Kidney (tissue), 13 donors: ENCODE measurements at regions not wholly inside any gene's neighbourhood (a gene's known extent, or its start where the extent isn't known, plus 50 kb on each side); places are given as distances from the start of the nearest gene placed in this dataset.

Experiments
- DNase-seq, 5 donors: peaks; one replicate each; pipeline ENCODE4 v3.0.0-alpha.2; 2013 to 2020
- FAIRE-seq: peaks from 2 replicates; lab custom pipeline; 2012; peaks lifted over from hg19 to GRCh38; lab: Jason Lieb, UNC
- H3K27ac ChIP-seq, 2 donors: one replicate each; pipeline ENCODE4 v1.7.0; 2013; ENCODE audit warnings: low read depth in 2 of 2, low read length in 2 of 2, inconsistent platforms in 1 of 2
- H3K27me3 ChIP-seq: one replicate; pipeline ENCODE4 v1.7.1; 2013; ENCODE audit warnings: low read length, inconsistent platforms; ENCODE audit not compliant: control insufficient read depth, insufficient read depth
- H3K36me3 ChIP-seq, 3 donors: one replicate each; pipeline versions ENCODE4 v1.7.0 to v1.7.1; 2013; ENCODE audit warnings: low read length in 3 of 3, control low read depth in 1 of 3, inconsistent platforms in 1 of 3; ENCODE audit not compliant: insufficient read depth in 3 of 3, control insufficient read depth in 2 of 3
- H3K4me1 ChIP-seq, 3 donors: one replicate each; pipeline versions ENCODE4 v1.7.0 to v1.7.1; 2013; ENCODE audit warnings: low read length in 3 of 3, inconsistent platforms in 1 of 3, low read depth in 1 of 3; ENCODE audit not compliant: control insufficient read depth in 2 of 3, insufficient read depth in 2 of 3
- H3K4me3 ChIP-seq, 3 donors: one replicate each; pipeline versions ENCODE4 v1.7.0 to v1.8.1; 2013; ENCODE audit warnings: low read length in 3 of 3, control low read depth in 1 of 3, inconsistent platforms in 1 of 3
- H3K9ac ChIP-seq, 3 donors: one replicate each; pipeline versions ENCODE4 v1.7.0 to v1.7.1; 2013; ENCODE audit warnings: low read length in 3 of 3, control low read depth in 1 of 3, inconsistent platforms in 1 of 3
- H3K9me3 ChIP-seq, 3 donors: one replicate each; pipeline versions ENCODE4 v1.7.0 to v1.7.1; 2013; ENCODE audit warnings: low read length in 3 of 3, control low read depth in 1 of 3, inconsistent platforms in 1 of 3; ENCODE audit not compliant: control insufficient read depth in 2 of 3, insufficient read depth in 1 of 3
- intact Hi-C: fragments of 100-400 bp; cut with DNase I; formaldehyde crosslinking; loops from one replicate; pipeline ENCODE4 v1.11.1; 2022
- TF ChIP-seq, protein P1 (sequence below): IDR thresholded peaks from 3 replicates; pipeline ENCODE4 v1.5.1; 2012; ENCODE audit warnings: mild to moderate bottlenecking, moderate library complexity, borderline replicate concordance; ENCODE audit not compliant: insufficient read depth; ENCODE audit errors: extremely low read depth
- donor health status: control.
- donor health status: control.
- donor health status: control.
- donor health status: control.
- donor health status: control.
- donor health status: DM: yes; HTN: yes; CAD: no.
- donor health status: Normal renal cell carcinoma (clear cell type).

DNA sequence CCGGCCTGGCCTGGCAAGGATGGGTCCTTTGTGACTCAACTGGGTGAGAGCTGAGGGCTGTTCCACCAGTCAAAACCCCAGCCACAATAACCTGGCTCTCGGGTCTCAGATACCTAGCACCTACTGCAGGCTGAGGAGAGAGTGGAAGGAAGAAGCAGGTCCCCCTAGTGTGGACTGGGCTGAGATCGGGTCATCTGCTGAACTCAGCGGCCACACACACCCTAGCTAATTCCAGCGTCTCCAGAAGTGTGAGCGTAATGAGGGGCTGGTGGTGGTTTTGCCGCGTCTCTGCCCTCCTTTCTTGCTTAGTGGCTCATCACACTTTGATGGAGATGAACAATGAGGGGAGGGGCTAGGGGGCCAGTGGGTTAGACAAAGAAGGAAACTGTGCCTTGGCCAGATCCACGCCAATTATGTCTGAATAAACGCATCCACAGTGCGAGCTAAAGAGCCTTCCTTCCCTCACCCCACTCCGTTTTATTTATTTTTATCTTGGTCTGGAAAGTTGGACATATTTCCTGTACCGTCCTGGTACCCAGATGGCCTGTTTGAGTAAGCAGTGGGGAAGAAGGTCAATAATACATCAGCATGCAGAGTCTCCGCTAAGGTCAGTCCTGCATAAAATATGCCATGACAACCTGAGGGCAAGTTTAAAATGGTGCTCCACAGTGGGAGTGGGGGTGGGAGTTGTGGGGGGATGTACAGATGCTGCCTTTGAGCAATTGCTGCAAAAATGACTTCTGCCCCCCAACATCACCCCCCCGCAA is 370.0 kb downstream of the WDR72 start:
- DNase-seq (no peak), FAIRE-seq (no peak)
- no peak overlapping the region for H3K27ac ChIP-seq
- H3K9me3 ChIP-seq, result no peaks in the 10 kb centered on the region
- TF ChIP-seq, protein P1, sequence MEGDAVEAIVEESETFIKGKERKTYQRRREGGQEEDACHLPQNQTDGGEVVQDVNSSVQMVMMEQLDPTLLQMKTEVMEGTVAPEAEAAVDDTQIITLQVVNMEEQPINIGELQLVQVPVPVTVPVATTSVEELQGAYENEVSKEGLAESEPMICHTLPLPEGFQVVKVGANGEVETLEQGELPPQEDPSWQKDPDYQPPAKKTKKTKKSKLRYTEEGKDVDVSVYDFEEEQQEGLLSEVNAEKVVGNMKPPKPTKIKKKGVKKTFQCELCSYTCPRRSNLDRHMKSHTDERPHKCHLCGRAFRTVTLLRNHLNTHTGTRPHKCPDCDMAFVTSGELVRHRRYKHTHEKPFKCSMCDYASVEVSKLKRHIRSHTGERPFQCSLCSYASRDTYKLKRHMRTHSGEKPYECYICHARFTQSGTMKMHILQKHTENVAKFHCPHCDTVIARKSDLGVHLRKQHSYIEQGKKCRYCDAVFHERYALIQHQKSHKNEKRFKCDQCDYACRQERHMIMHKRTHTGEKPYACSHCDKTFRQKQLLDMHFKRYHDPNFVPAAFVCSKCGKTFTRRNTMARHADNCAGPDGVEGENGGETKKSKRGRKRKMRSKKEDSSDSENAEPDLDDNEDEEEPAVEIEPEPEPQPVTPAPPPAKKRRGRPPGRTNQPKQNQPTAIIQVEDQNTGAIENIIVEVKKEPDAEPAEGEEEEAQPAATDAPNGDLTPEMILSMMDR, result no peak
- no peaks in the 10 kb centered on the region for H3K27me3 ChIP-seq
- no peak overlapping the region for H3K9ac ChIP-seq
- H3K4me1 ChIP-seq, result no peaks in the 10 kb centered on the region
- no peak overlapping the region for H3K4me3 ChIP-seq
- intact Hi-C loops, result no loop called here
- no peaks in the 10 kb centered on the region for H3K36me3 ChIP-seq

DNA sequence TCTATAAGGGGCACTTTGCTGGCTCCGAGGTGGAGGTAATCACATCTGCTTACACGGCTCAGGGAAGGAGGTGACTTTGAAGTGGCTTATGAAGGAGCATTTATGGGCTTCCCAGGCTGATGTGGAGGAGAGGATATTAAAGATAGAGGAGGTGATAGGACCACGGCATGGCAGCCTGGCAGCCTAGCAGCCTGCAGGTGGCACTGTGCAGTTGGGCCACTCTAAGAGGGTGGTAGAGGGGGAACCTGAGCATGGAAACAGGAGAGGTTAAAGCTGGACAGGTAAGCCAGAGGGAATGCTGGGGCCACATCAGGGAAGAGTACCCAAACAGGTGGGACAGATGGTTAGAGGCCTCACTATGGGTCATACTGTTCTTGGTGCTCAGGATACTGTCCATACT is 375.0 kb downstream of the WDR72 start:
- H3K4me1 ChIP-seq, result no peaks in the 10 kb centered on the region
- peak in 2 of 5 donors; percentile 12 to 58 for DNase-seq
- TF ChIP-seq, protein P1, result peak; percentile 28
- no peak overlapping the region for H3K9ac ChIP-seq
- intact Hi-C loops, result no loop called here
- no peaks in the 10 kb centered on the region for H3K9me3 ChIP-seq
- H3K36me3 ChIP-seq, result no peaks in the 10 kb centered on the region
- no peak overlapping the region for H3K27ac ChIP-seq
- H3K4me3 ChIP-seq, result no peak overlapping the region
- H3K27me3 ChIP-seq, result no peaks in the 10 kb centered on the region
- FAIRE-seq, result no peak

GRCh38 chr15:53378096-53378800 is 381.2 kb downstream of the WDR72 start:
- Histone ChIP-seq H3K36me3 (no peaks in the 10 kb centered on the region), H3K27me3 (no peaks in the 10 kb centered on the region), H3K4me3 (no peak overlapping the region), H3K4me1 (no peaks in the 10 kb centered on the region), H3K27ac (no peak overlapping the region), H3K9me3 (no peaks in the 10 kb centered on the region), H3K9ac (no peak overlapping the region)
- DNase-seq (peak in 2 of 5 donors; percentile 3 to 12), FAIRE-seq (no peak)
- intact Hi-C loops, result no loop called here
- TF ChIP-seq, protein P1, result no peak
